ENCODE measurements at regions not wholly inside any gene's neighbourhood (a gene's known extent, or its start where the extent isn't known, plus 50 kb on each side); places are given as distances from the start of the nearest gene placed in this dataset.

DNA sequence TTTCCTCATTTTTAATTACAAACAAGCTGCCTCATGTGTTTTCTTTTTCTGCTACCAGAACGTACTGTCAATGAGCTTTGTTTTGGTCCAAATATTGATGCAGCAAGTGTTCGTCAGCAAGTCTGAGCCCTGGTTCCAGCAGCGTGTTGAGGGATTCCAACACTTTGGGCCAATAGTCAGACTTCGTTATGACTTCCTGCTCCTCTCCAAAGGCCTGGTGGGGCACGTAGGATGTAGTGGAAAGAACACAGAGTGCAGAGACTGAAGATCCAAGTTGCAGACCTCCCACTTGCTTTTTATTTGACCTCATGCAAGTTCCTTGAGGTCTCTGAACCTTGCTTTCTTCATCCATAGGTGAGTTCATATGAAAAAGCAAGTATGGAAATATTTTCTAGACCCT is 138.2 kb downstream of the BBOX1 start:
- TF ChIP-seq, protein P1, sequence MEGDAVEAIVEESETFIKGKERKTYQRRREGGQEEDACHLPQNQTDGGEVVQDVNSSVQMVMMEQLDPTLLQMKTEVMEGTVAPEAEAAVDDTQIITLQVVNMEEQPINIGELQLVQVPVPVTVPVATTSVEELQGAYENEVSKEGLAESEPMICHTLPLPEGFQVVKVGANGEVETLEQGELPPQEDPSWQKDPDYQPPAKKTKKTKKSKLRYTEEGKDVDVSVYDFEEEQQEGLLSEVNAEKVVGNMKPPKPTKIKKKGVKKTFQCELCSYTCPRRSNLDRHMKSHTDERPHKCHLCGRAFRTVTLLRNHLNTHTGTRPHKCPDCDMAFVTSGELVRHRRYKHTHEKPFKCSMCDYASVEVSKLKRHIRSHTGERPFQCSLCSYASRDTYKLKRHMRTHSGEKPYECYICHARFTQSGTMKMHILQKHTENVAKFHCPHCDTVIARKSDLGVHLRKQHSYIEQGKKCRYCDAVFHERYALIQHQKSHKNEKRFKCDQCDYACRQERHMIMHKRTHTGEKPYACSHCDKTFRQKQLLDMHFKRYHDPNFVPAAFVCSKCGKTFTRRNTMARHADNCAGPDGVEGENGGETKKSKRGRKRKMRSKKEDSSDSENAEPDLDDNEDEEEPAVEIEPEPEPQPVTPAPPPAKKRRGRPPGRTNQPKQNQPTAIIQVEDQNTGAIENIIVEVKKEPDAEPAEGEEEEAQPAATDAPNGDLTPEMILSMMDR (IDR thresholded peaks at IDR 0.05): no peak
- TF ChIP-seq POLR2AphosphoS5 (IDR thresholded peaks at IDR 0.05; ENCODE audit: low read depth, low read length): no peak
- TF ChIP-seq, protein P2, sequence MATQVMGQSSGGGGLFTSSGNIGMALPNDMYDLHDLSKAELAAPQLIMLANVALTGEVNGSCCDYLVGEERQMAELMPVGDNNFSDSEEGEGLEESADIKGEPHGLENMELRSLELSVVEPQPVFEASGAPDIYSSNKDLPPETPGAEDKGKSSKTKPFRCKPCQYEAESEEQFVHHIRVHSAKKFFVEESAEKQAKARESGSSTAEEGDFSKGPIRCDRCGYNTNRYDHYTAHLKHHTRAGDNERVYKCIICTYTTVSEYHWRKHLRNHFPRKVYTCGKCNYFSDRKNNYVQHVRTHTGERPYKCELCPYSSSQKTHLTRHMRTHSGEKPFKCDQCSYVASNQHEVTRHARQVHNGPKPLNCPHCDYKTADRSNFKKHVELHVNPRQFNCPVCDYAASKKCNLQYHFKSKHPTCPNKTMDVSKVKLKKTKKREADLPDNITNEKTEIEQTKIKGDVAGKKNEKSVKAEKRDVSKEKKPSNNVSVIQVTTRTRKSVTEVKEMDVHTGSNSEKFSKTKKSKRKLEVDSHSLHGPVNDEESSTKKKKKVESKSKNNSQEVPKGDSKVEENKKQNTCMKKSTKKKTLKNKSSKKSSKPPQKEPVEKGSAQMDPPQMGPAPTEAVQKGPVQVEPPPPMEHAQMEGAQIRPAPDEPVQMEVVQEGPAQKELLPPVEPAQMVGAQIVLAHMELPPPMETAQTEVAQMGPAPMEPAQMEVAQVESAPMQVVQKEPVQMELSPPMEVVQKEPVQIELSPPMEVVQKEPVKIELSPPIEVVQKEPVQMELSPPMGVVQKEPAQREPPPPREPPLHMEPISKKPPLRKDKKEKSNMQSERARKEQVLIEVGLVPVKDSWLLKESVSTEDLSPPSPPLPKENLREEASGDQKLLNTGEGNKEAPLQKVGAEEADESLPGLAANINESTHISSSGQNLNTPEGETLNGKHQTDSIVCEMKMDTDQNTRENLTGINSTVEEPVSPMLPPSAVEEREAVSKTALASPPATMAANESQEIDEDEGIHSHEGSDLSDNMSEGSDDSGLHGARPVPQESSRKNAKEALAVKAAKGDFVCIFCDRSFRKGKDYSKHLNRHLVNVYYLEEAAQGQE (IDR thresholded peaks at IDR 0.05; ENCODE audit: insufficient read depth in 1 of 2, low read depth in 2 of 2, low read length in 1 of 2): no peak
